ENCODE measurements at regions not wholly inside any gene's neighbourhood (a gene's known extent, or its start where the extent isn't known, plus 50 kb on each side); places are given as distances from the start of the nearest gene placed in this dataset.

- in situ Hi-C loops (cut with HindIII; ENCODE audit: low pct_ligation_motif_present, low pct_unique_long_range_greater_than_20kb, low sequenced_read_pairs): no loop called here
These were observed 485.9 kb downstream of the KCNA4 start for GRCh38 chr11:29530961-29531360.

GRCh38 chr11:29527391-29527936 is 489.4 kb downstream of the KCNA4 start:
- in situ Hi-C loops (cut with HindIII; ENCODE audit: low pct_ligation_motif_present, low pct_unique_long_range_greater_than_20kb, low sequenced_read_pairs): no loop called here
- peak; percentile 74 for DNase-seq

More at GRCh38 chr11:29530961-29531360, 485.9 kb downstream of the KCNA4 start:
- no peak for DNase-seq

- DNase-seq: peak; percentile 22
- in situ Hi-C loops (cut with HindIII; ENCODE audit: low pct_ligation_motif_present, low pct_unique_long_range_greater_than_20kb, low sequenced_read_pairs): no loop called here
These were observed 498.2 kb downstream of the KCNA4 start for GRCh38 chr11:29518389-29519174.

GRCh38 chr11:29511394-29511793 is 505.4 kb downstream of the KCNA4 start:
- no peak for DNase-seq
- in situ Hi-C loops (cut with HindIII; ENCODE audit: low pct_ligation_motif_present, low pct_unique_long_range_greater_than_20kb, low sequenced_read_pairs): no loop called here

GRCh38 chr11:29507376-29507775 is 509.5 kb downstream of the KCNA4 start:
- DNase-seq: no peak

GRCh38 chr11:29495676-29496075 is 521.2 kb downstream of the KCNA4 start:
- no peak for DNase-seq
- in situ Hi-C loops (cut with HindIII; ENCODE audit: low pct_ligation_motif_present, low pct_unique_long_range_greater_than_20kb, low sequenced_read_pairs): no loop called here

More at GRCh38 chr11:29507376-29507775, 509.5 kb downstream of the KCNA4 start:
- in situ Hi-C loops (cut with HindIII; ENCODE audit: low pct_ligation_motif_present, low pct_unique_long_range_greater_than_20kb, low sequenced_read_pairs): no loop called here

GRCh38 chr11:29490938-29491337 is 525.9 kb downstream of the KCNA4 start:
- no peak for DNase-seq
- in situ Hi-C loops (cut with HindIII; ENCODE audit: low pct_ligation_motif_present, low pct_unique_long_range_greater_than_20kb, low sequenced_read_pairs): no loop called here

- in situ Hi-C loops (cut with HindIII; ENCODE audit: low pct_ligation_motif_present, low pct_unique_long_range_greater_than_20kb, low sequenced_read_pairs): no loop called here
- DNase-seq: no peak
These were observed 530.5 kb downstream of the KCNA4 start for GRCh38 chr11:29486301-29486700.

GRCh38 chr11:29485641-29486040 is 531.2 kb downstream of the KCNA4 start:
- DNase-seq: no peak
- in situ Hi-C loops (cut with HindIII; ENCODE audit: low pct_ligation_motif_present, low pct_unique_long_range_greater_than_20kb, low sequenced_read_pairs): no loop called here

- in situ Hi-C loops (cut with HindIII; ENCODE audit: low pct_ligation_motif_present, low pct_unique_long_range_greater_than_20kb, low sequenced_read_pairs): no loop called here
- no peak for DNase-seq
These were observed 532.3 kb downstream of the KCNA4 start for GRCh38 chr11:29484548-29484947.

- in situ Hi-C loops (cut with HindIII; ENCODE audit: low pct_ligation_motif_present, low pct_unique_long_range_greater_than_20kb, low sequenced_read_pairs): no loop called here
- no peak for DNase-seq
These were observed 533.0 kb downstream of the KCNA4 start for GRCh38 chr11:29483831-29484230.

- peak; percentile 27 for DNase-seq
- in situ Hi-C loops (cut with HindIII; ENCODE audit: low pct_ligation_motif_present, low pct_unique_long_range_greater_than_20kb, low sequenced_read_pairs): no loop called here
These were observed 534.3 kb downstream of the KCNA4 start for GRCh38 chr11:29482510-29482909.

GRCh38 chr11:29481738-29482137 is 535.1 kb downstream of the KCNA4 start:
- no peak for DNase-seq
- in situ Hi-C loops (cut with HindIII; ENCODE audit: low pct_ligation_motif_present, low pct_unique_long_range_greater_than_20kb, low sequenced_read_pairs): no loop called here

GRCh38 chr11:29480981-29481380 is 535.8 kb downstream of the KCNA4 start:
- no peak for DNase-seq
- in situ Hi-C loops (cut with HindIII; ENCODE audit: low pct_ligation_motif_present, low pct_unique_long_range_greater_than_20kb, low sequenced_read_pairs): no loop called here

- DNase-seq: no peak
- in situ Hi-C loops (cut with HindIII; ENCODE audit: low pct_ligation_motif_present, low pct_unique_long_range_greater_than_20kb, low sequenced_read_pairs): no loop called here
These were observed 558.6 kb downstream of the KCNA4 start for GRCh38 chr11:29458252-29458651.

- in situ Hi-C loops (cut with HindIII; ENCODE audit: low pct_ligation_motif_present, low pct_unique_long_range_greater_than_20kb, low sequenced_read_pairs): no loop called here
- DNase-seq: peak; percentile 2
These were observed 564.7 kb downstream of the KCNA4 start for GRCh38 chr11:29452146-29452545.

GRCh38 chr11:29449281-29450074 is 567.4 kb downstream of the KCNA4 start:
- in situ Hi-C loops (cut with HindIII; ENCODE audit: low pct_ligation_motif_present, low pct_unique_long_range_greater_than_20kb, low sequenced_read_pairs): no loop called here
- no peak for DNase-seq

GRCh38 chr11:29448246-29448877 is 568.5 kb downstream of the KCNA4 start:
- DNase-seq: peak; percentile 1
- in situ Hi-C loops (cut with HindIII; ENCODE audit: low pct_ligation_motif_present, low pct_unique_long_range_greater_than_20kb, low sequenced_read_pairs): no loop called here

GRCh38 chr11:29447821-29448220 is 569.0 kb downstream of the KCNA4 start:
- in situ Hi-C loops (cut with HindIII; ENCODE audit: low pct_ligation_motif_present, low pct_unique_long_range_greater_than_20kb, low sequenced_read_pairs): no loop called here
- DNase-seq: no peak

Measured in ACHN (cell line).